ENCODE measurements at regions not wholly inside any gene's neighbourhood (a gene's known extent, or its start where the extent isn't known, plus 50 kb on each side); places are given as distances from the start of the nearest gene placed in this dataset.

GRCh38 chr12:30135776-30136175 is 352.0 kb upstream of the TMTC1 start:
- no peak for DNase-seq (ENCODE audit: low spot score)

GRCh38 chr12:30134229-30134628 is 350.5 kb upstream of the TMTC1 start:
- DNase-seq (ENCODE audit: low spot score) = no peak
- intact Hi-C loops (cut with DNase I) = no loop called here

More at GRCh38 chr12:30135776-30136175, 352.0 kb upstream of the TMTC1 start:
- intact Hi-C loops (cut with DNase I) = no loop called here

- no peak for DNase-seq (ENCODE audit: low spot score)
- intact Hi-C loops (cut with DNase I) = no loop called here
Measured at GRCh38 chr12:30126944-30127343, 343.2 kb upstream of the TMTC1 start.

DNA sequence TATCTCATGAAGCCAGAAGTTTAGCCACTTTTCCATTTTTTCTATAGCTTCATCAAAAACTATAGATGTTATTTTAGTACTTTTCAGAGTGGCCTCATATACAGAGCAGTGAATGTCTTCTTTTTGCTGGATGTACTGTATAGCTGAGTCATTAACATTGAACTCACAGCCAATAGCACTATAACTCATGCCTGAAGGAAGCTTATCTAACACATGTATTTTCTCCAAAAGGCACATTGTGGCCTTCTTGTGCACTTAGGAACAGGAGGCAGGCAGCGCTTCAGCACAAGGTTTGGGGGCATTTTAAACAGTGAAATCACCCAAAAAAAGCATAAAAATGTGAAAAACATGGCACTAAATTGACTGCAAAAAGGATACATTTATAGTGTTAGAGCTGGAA is 336.8 kb upstream of the TMTC1 start:
- DNase-seq (ENCODE audit: low spot score) = no peak
- intact Hi-C loops (cut with DNase I) = no loop called here

DNA sequence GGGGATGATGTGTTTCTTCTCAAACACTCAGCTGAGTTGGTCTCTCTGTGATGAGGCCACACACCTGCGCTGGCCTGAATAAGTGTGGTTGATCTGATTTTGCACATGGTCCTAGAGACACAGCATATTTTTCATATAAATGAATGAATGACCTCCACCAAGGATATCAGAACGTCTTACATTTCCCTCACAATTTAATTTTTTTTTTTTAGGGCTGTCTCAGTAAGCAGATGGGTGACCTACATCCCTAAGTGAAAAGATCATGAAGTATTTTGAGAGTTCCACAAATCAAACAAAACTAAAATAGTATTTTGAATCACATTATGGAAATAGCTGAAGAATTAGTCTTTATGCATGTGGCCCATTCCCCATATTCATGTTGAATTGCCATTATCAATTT is 333.7 kb upstream of the TMTC1 start:
- no peak for DNase-seq (ENCODE audit: low spot score)
- intact Hi-C loops (cut with DNase I) = no loop called here

DNA sequence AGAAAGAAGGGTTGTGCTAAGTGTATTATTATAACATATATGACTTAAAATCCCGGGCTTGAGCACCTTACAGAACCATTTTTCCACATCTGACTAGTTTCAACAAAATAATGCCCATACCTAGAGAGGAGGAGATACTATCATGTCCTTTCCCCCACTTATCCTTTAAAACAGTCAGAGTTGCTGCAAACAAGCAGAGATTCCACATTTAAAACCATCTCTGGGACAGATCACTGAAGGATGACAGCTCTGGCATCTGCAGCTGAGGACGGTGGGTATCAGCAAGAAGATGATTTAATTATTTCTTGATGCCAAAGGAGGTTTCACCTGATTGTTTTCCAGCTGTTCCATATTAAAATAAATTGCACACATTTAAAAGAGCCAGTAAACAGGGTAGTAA is 328.0 kb upstream of the TMTC1 start:
- intact Hi-C loops (cut with DNase I) = no loop called here

DNA sequence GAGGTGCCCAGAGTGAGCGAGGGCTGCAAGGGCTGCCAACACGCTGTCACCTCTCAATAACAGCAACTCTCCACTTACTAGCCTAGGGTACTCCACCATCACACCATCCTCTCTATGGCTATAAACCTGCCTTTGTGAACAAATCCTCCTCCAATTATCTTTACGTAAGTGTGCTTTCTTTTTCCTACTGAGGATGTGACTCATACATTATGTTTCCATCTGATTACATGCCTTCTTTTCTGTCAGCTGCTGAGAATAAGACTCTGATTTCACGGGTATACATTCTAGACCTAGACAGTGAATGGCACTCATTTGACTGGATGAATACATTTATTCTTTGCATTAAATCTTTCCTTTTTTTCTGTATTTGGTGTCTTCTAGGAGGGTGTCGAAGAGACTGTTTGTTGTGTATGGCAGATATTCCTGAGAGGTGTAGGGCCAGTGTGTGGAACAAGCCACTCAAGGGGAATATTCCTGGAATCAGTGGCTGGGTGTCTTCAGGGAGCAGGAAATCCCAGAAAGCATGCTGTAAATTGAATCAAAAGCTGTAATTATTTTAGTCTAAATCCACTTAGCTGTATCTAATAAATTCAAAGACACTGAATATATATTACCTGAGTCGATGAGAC is 327.3 kb upstream of the TMTC1 start:
- intact Hi-C loops (cut with DNase I) = no loop called here
- no peak for DNase-seq (ENCODE audit: low spot score)

More for the DNA sequence above, 328.0 kb upstream of the TMTC1 start:
- no peak for DNase-seq (ENCODE audit: low spot score)

GRCh38 chr12:30110498-30110897 is 326.8 kb upstream of the TMTC1 start:
- peak; percentile 67 for DNase-seq (ENCODE audit: low spot score)

GRCh38 chr12:30108666-30109065 is 324.9 kb upstream of the TMTC1 start:
- no peak for DNase-seq (ENCODE audit: low spot score)
- intact Hi-C loops (cut with DNase I) = no loop called here

More at GRCh38 chr12:30110498-30110897, 326.8 kb upstream of the TMTC1 start:
- intact Hi-C loops (cut with DNase I) = no loop called here

DNA sequence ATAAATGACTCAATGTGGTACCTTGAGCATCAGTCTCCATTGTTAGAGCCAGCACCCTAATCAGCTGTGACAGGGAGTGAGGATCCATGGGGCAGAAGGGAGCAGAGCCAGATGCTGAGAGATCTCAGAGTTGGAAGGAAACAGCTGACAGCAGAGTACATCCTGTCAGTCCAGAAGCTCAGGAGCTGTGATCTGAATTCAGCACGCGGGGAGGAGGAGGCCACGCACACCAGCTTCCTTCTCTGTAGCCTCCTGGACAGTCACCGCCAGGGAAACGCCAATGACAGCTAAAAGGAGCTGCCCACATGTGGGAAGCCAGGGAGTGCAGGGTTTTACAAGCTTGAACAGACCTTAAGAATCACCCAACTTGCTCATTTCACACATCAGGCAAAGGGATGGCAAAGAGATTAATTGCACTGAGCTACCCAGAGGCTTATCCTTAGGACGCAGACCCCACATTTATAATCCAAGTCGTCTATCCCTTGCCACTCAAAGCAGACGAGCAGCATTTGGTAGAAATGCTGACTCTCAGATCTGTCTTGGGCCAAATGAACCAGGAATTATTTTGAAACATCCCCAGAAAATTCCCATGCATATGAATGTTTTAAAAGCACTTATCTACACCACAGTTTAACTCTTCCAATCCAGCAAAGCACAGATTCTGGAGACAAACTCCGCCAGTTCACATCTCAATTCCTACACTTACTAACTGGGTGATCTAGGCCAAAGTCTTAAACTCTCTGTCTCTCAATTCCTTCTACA is 322.6 kb upstream of the TMTC1 start:
- intact Hi-C loops (cut with DNase I) = loop anchor here in 1 of 2 donors (2.0 kb wide), 1 partner anchor 78 kb away; no protein-coding TSS in a partner anchor
- no peak for DNase-seq (ENCODE audit: low spot score)

DNA sequence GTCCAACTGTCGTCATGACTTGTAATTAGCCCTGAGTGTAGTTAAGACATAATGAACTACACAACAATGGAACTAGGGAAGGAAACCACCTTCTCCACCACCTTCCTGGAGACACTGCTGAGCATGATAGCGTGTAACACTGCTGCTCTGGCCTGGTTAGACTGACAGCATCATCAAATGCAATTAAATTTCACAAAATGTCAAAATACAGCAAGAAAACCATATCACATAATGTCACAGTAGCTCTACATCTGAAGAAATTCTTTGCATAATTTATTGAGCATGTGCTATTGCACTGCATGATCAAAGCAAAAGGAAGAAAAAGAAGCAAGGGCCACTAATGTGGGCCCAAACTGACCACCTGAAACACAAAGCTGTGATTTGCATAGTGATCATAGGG is 321.8 kb upstream of the TMTC1 start:
- intact Hi-C loops (cut with DNase I) = no loop called here
- no peak for DNase-seq (ENCODE audit: low spot score)

DNA sequence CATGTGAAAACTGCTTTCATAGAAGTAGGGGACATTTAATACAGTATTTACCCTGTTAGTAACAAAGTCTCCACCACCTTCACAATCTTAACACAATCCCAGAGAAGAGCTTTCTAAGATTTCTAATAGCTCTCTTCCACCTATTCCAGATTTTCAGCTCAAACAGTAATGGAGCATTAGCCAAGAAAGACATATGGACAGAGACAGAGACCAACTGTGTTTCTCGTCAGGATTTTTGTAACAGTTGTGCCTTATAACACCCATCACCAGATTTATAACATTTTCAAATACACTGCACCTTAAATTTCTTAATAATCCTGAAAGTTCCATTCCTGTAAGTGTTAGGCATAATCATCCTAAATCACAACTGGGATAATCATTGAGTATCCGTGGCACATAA is 321.2 kb upstream of the TMTC1 start:
- DNase-seq (ENCODE audit: low spot score) = no peak
- intact Hi-C loops (cut with DNase I) = no loop called here

GRCh38 chr12:30100741-30101140 is 317.0 kb upstream of the TMTC1 start:
- DNase-seq (ENCODE audit: low spot score) = no peak
- intact Hi-C loops (cut with DNase I) = no loop called here

DNA sequence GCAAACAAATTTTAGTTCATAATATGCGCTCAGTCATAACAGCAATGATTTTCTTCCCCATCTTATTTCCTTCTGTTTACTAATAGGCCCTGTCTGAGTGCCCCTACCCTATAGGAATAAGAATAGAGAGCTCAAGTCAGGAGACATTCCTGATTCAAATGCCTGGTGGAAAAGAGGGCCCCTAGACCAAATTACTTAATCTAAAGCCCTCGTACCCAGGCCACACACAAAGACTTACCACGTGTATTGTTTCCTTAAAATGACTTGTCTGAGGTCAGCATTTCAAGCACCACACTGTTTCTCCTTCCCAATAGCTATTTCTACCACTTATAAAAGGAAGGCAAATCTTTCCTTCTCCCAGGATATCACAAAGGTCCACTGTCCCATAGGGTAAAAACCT is 314.9 kb upstream of the TMTC1 start:
- intact Hi-C loops (cut with DNase I) = no loop called here
- no peak for DNase-seq (ENCODE audit: low spot score)

GRCh38 chr12:30095511-30095910 is 311.8 kb upstream of the TMTC1 start:
- intact Hi-C loops (cut with DNase I) = no loop called here
- DNase-seq (ENCODE audit: low spot score) = no peak

DNA sequence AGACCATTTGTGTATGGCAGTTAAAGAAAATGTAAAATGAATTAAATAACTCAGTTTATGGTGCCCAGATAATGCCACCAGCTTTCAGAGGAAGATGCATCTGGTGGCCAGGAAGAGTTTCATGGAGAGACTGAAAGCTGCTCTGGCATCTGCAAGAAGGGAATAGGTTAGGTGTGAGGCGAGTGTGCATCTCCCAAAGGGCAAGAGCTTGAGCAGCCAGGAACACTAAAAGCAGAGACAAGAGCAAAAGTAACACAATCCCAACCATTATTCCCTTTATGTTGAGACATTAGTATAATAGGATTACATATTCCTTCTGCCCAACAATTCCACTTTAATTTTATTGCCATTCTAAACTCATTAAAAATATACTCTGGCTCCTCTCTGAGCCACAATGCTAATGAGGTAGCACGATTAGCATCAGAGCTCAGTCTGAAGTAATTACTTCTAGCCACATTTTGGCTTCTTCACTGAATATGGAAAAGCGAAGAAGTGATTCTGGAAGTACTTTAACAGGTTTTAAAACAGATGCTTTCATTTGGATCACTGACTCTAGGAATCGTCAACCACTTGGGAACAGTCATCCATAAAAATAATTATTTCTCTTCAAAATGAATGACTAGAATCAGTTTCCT is 309.4 kb upstream of the TMTC1 start:
- DNase-seq (ENCODE audit: low spot score) = no peak
- intact Hi-C loops (cut with DNase I) = no loop called here

GRCh38 chr12:30090258-30090657 is 306.5 kb upstream of the TMTC1 start:
- no peak for DNase-seq (ENCODE audit: low spot score)
- intact Hi-C loops (cut with DNase I) = no loop called here

DNA sequence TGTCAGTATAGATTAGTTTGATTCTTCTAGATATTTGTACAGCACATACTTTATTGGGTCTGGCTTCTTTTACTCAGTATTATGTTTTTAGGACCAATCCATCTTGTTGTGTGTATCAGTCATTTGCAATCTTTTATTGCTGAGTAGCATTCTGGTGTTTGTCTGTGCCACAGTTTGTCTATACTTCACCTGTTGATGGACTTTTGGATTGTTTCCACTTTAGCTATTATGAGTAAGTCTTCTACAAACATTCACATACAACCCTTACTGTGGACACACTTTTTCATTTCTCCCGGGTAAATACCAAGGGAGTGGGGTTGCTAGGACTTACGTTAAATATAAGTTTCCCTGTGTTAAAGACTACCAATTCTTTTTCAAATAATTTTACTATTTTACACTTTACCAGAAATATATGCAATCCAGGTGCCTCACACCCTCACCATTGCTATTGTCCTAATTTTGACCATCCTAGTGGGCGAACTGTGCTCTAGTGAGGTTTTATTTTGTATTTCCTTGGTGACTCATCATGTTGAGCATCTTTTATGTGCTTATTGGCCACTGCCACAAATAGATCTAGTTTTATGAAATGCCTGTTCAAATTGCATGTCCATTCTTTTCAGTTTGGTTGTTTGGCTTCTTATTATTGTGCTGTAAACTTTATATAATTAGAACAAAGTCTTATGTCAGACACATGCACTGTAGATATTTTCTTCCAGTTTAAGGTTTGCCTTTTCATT is 304.7 kb upstream of the TMTC1 start:
- intact Hi-C loops (cut with DNase I) = no loop called here
- DNase-seq (ENCODE audit: low spot score) = no peak

GRCh38 chr12:30082381-30082780 is 298.6 kb upstream of the TMTC1 start:
- intact Hi-C loops (cut with DNase I) = no loop called here
- no peak for DNase-seq (ENCODE audit: low spot score)

GRCh38 chr12:30074916-30075315 is 291.2 kb upstream of the TMTC1 start:
- DNase-seq (ENCODE audit: low spot score) = no peak
- intact Hi-C loops (cut with DNase I) = no loop called here

Data from posterior vena cava (tissue), 2 donors.